ENCODE measurements at regions not wholly inside any gene's neighbourhood (a gene's known extent, or its start where the extent isn't known, plus 50 kb on each side); places are given as distances from the start of the nearest gene placed in this dataset.

- DNase-seq, result no peak
Observed at GRCh38 chrX:69083801-69084200, 81.5 kb downstream of the PJA1 start.

GRCh38 chrX:69083361-69083760, 81.9 kb downstream of the PJA1 start:
- no peak for DNase-seq

- no peak for DNase-seq
Observed at GRCh38 chrX:69082753-69083150, 82.5 kb downstream of the PJA1 start.

GRCh38 chrX:69082055-69082752, 83.0 kb downstream of the PJA1 start:
- DNase-seq, result no peak

- DNase-seq, result no peak
Observed at GRCh38 chrX:69080855-69081465, 84.3 kb downstream of the PJA1 start.

- DNase-seq, result no peak
Observed at GRCh38 chrX:69079268-69079667, 86.0 kb downstream of the PJA1 start.

- DNase-seq, result no peak
Observed at GRCh38 chrX:69077895-69078455, 87.3 kb downstream of the PJA1 start.

- DNase-seq, result no peak
Observed at GRCh38 chrX:69076088-69076487, 89.2 kb downstream of the PJA1 start.

GRCh38 chrX:69074726-69075125, 90.5 kb downstream of the PJA1 start:
- DNase-seq, result no peak

GRCh38 chrX:69073721-69074120, 91.5 kb downstream of the PJA1 start:
- DNase-seq, result no peak

GRCh38 chrX:69073241-69073640, 92.0 kb downstream of the PJA1 start:
- no peak for DNase-seq

- no peak for DNase-seq
Observed at GRCh38 chrX:69072486-69073006, 92.7 kb downstream of the PJA1 start.

- no peak for DNase-seq
Observed at GRCh38 chrX:69070949-69071650, 94.2 kb downstream of the PJA1 start.

- DNase-seq, result no peak
Observed at GRCh38 chrX:69069876-69070275, 95.4 kb downstream of the PJA1 start.

- no peak for DNase-seq
Observed at GRCh38 chrX:69069086-69069445, 96.2 kb downstream of the PJA1 start.

- DNase-seq, result no peak
Observed at GRCh38 chrX:69068301-69069085, 96.8 kb downstream of the PJA1 start.

- DNase-seq, result no peak
Observed at GRCh38 chrX:69067841-69068240, 97.4 kb downstream of the PJA1 start.

GRCh38 chrX:69066966-69067525, 98.2 kb downstream of the PJA1 start:
- DNase-seq, result no peak

GRCh38 chrX:69066021-69066757, 99.1 kb downstream of the PJA1 start:
- no peak for DNase-seq

- no peak for DNase-seq
Observed at GRCh38 chrX:69065451-69065850, 99.8 kb downstream of the PJA1 start.

GRCh38 chrX:69063486-69063885, 101.8 kb downstream of the PJA1 start:
- no peak for DNase-seq

All from skin of body (tissue), 1 donor.